Chondrocyte (in vitro differentiated cells): ENCODE measurements at regions not wholly inside any gene's neighbourhood (a gene's known extent, or its start where the extent isn't known, plus 50 kb on each side); places are given as distances from the start of the nearest gene placed in this dataset.

ENCODE experiments used
- DNase-seq: peaks from one replicate; pipeline ENCODE4 v3.0.0; 2021; ENCODE audit warnings: mixed read lengths, low spot score
- H3K27ac Mint-ChIP-seq: one replicate; pipeline ENCODE4 v1.8.0; 2021; ENCODE audit warnings: mild to moderate bottlenecking, moderate library complexity, mixed read lengths; ENCODE audit not compliant: unreplicated experiment
- H3K27me3 Mint-ChIP-seq: 2 replicates; pipeline ENCODE4 v1.8.0; 2021; ENCODE audit warnings: low read depth, mixed read lengths
- H3K36me3 Mint-ChIP-seq: 2 replicates; pipeline ENCODE4 v1.8.0; 2021; ENCODE audit warnings: low read depth, mixed read lengths
- H3K4me1 Mint-ChIP-seq: 2 replicates; pipeline ENCODE4 v1.8.0; 2021; ENCODE audit warnings: low read depth, mild to moderate bottlenecking, mixed read lengths
- H3K4me3 Mint-ChIP-seq: one replicate; pipeline ENCODE4 v1.8.0; 2021; ENCODE audit warnings: mild to moderate bottlenecking, moderate library complexity, mixed read lengths; ENCODE audit not compliant: unreplicated experiment
- H3K9me3 Mint-ChIP-seq: 2 replicates; pipeline ENCODE4 v1.8.0; 2021; ENCODE audit warnings: low read depth, mixed read lengths
- TF ChIP-seq, protein P1 (sequence below): fragments of 200-600 bp; sonication (generic); IDR thresholded peaks from 2 replicates; pipeline ENCODE4 v1.5.0; 2021; ENCODE audit warnings: antibody characterized with exemption, mild to moderate bottlenecking, moderate library complexity

DNA sequence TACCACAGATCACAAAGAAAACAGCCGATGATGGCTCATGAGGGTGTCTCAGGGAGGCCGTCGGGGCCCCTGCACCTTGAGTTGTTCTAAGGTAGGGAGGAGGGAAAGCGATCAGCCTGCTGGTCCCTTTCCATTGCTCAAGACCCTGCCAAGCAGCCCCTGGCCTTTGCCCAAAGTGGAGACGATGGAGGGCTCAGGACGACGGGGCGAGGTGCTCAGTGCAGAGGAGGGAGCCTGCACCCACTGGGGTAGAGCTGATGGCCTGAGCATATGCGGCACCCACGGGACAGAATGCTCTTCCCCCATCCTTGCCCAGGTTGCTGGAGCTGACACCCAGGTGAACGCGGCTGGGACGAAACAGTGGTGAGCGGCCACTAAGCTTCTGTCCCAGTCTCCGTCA lies 58.3 kb upstream of the FAM20C start:
- no peak overlapping the region for H3K27ac Mint-ChIP-seq
- no peak overlapping the region for H3K4me3 Mint-ChIP-seq
- peaks cover 10% of the 10 kb centered on the region for H3K4me1 Mint-ChIP-seq
- TF ChIP-seq, protein P1, sequence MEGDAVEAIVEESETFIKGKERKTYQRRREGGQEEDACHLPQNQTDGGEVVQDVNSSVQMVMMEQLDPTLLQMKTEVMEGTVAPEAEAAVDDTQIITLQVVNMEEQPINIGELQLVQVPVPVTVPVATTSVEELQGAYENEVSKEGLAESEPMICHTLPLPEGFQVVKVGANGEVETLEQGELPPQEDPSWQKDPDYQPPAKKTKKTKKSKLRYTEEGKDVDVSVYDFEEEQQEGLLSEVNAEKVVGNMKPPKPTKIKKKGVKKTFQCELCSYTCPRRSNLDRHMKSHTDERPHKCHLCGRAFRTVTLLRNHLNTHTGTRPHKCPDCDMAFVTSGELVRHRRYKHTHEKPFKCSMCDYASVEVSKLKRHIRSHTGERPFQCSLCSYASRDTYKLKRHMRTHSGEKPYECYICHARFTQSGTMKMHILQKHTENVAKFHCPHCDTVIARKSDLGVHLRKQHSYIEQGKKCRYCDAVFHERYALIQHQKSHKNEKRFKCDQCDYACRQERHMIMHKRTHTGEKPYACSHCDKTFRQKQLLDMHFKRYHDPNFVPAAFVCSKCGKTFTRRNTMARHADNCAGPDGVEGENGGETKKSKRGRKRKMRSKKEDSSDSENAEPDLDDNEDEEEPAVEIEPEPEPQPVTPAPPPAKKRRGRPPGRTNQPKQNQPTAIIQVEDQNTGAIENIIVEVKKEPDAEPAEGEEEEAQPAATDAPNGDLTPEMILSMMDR = no peak
- H3K36me3 Mint-ChIP-seq = no peaks in the 10 kb centered on the region
- H3K27me3 Mint-ChIP-seq = peaks cover 16% of the 10 kb centered on the region
- H3K9me3 Mint-ChIP-seq = no peaks in the 10 kb centered on the region
- DNase-seq = no peak

GRCh38 chr7:134561-135256 lies 57.7 kb upstream of the FAM20C start:
- DNase-seq = no peak
- H3K27ac Mint-ChIP-seq = no peak overlapping the region
- no peaks in the 10 kb centered on the region for H3K9me3 Mint-ChIP-seq
- H3K4me3 Mint-ChIP-seq = no peak overlapping the region
- H3K4me1 Mint-ChIP-seq = peaks cover 6% of the 10 kb centered on the region
- peaks cover 16% of the 10 kb centered on the region for H3K27me3 Mint-ChIP-seq
- no peaks in the 10 kb centered on the region for H3K36me3 Mint-ChIP-seq
- TF ChIP-seq, protein P1 = no peak

DNA sequence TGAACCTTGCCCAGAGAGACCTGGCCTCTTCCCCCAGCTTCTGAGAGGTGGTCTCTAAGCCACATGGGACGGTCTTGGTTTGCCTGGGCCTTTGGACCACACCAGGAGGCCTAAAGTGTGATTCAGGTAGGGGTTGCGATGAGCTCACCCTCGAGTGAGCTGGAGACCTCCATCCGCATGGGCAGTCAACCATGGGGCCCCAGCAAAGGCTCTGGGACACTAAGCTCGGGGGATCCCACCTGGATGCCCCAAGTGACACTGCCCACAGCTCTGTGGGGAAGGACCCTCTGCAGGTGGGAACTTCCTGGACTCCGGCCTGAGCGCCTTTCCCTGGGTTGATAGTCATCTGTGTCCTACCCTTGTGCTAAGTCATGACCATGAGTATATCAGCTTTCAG lies 57.1 kb upstream of the FAM20C start:
- Mint-ChIP-seq H3K27ac (no peak overlapping the region), H3K27me3 (peaks cover 16% of the 10 kb centered on the region), H3K4me1 (peaks cover 2% of the 10 kb centered on the region), H3K9me3 (no peaks in the 10 kb centered on the region), H3K4me3 (no peak overlapping the region), H3K36me3 (no peaks in the 10 kb centered on the region)
- TF ChIP-seq, protein P1 = no peak
- no peak for DNase-seq

GRCh38 chr7:135731-136645 lies 56.4 kb upstream of the FAM20C start:
- H3K27me3 Mint-ChIP-seq = peaks cover 16% of the 10 kb centered on the region
- no peak overlapping the region for H3K4me3 Mint-ChIP-seq
- H3K9me3 Mint-ChIP-seq = no peaks in the 10 kb centered on the region
- H3K4me1 Mint-ChIP-seq = no peaks in the 10 kb centered on the region
- H3K36me3 Mint-ChIP-seq = no peaks in the 10 kb centered on the region
- H3K27ac Mint-ChIP-seq = no peak overlapping the region
- TF ChIP-seq, protein P1 = no peak
- no peak for DNase-seq

DNA sequence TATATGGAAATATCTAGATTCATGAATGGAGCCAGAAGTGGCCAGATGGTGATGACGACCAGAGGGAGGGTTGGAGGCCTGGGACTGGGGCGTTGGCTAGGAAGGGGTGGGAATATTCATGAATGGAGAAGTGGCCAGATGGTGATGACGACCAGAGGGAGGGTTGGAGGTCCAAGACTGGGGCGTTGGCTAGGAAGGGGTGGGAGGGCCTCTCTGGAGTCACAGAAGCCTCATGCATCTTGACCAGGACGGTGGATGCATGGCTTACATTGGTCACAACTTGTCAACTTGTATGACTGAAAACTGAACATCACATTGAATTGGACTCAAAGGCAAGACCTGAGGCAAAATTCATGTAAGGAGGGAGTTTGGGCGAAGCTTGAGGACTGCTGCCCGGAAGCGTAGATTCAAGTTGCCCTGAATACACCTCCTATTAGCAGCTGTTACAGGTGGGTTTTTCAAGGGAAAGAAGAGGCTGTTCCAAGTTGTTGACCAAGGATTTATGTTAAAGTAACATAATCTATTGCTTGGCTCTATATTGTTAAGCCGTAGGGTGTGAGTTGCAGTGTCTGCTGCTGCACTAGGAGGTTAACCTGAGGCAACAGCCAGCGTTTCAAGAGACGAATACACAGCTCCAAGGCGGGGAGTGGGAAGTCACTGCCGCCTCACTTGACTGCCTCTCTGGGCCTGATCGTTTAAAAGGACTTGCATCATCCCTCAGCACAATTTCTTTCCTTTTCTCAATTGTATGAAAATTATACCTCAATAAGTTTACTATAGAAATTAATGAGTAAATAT lies 55.1 kb upstream of the FAM20C start:
- no peak for DNase-seq
- peaks cover 16% of the 10 kb centered on the region for H3K27me3 Mint-ChIP-seq
- TF ChIP-seq, protein P1 = no peak

More for the DNA sequence above, 55.1 kb upstream of the FAM20C start:
- no peaks in the 10 kb centered on the region for H3K4me1 Mint-ChIP-seq
- H3K4me3 Mint-ChIP-seq = no peak overlapping the region
- no peak overlapping the region for H3K27ac Mint-ChIP-seq
- no peaks in the 10 kb centered on the region for H3K36me3 Mint-ChIP-seq
- H3K9me3 Mint-ChIP-seq = no peaks in the 10 kb centered on the region
